Activated naive CD8-positive, alpha-beta T cell treated with anti-CD3 and anti-CD28 coated beads, Interleukin-2, amount 10 ng/mL, durations not matched to agents 7 days and 5 days (primary cell): ENCODE measurements at regions not wholly inside any gene's neighbourhood (a gene's known extent, or its start where the extent isn't known, plus 50 kb on each side); places are given as distances from the start of the nearest gene placed in this dataset.
A peak's percentile ranks its signal among the peaks of the same experiment; 100 is the strongest.

ENCODE experiments used
- ATAC-seq: fragments of 150-1000 bp; cut with Tn5 transposase; one replicate; pipeline ENCODE4 v1.10.0; 2021; ENCODE audit warnings: low read depth, moderate library complexity
- POLR2A ChIA-PET: fragments of 350-600 bp; sonication (Branson Sonifier 250); formaldehyde crosslinking; loops from one replicate; lab custom pipeline; 2021; ENCODE audit warnings: antibody characterized with exemption; lab: Charles Lee
- DNase-seq: peaks from one replicate; pipeline ENCODE4 v3.0.0; 2021
- H3K27ac Mint-ChIP-seq: one replicate; pipeline ENCODE4 v1.8.0; 2022; ENCODE audit warnings: mild to moderate bottlenecking, mixed read lengths
- H3K27me3 Mint-ChIP-seq: one replicate; pipeline ENCODE4 v1.8.0; 2022; ENCODE audit warnings: mild to moderate bottlenecking, moderate library complexity, mixed read lengths
- H3K36me3 Mint-ChIP-seq: one replicate; pipeline ENCODE4 v1.8.0; 2021; ENCODE audit warnings: mild to moderate bottlenecking, mixed read lengths
- H3K4me1 Mint-ChIP-seq: one replicate; pipeline ENCODE4 v1.8.0; 2021; ENCODE audit warnings: mixed read lengths
- H3K4me3 Mint-ChIP-seq: one replicate; pipeline ENCODE4 v1.8.0; 2022; ENCODE audit warnings: mild to moderate bottlenecking, moderate library complexity, mixed read lengths
- H3K9me3 Mint-ChIP-seq: one replicate; pipeline ENCODE4 v1.8.0; 2021; ENCODE audit warnings: mixed read lengths

GRCh38 chr3:72139316-72139715, 354.4 kb upstream of the PROK2 start:
- no peak overlapping the region for H3K27ac Mint-ChIP-seq
- no peak for DNase-seq
- no peaks in the 10 kb centered on the region for H3K27me3 Mint-ChIP-seq
- ATAC-seq: no peak
- no peaks in the 10 kb centered on the region for H3K36me3 Mint-ChIP-seq
- no peaks in the 10 kb centered on the region for H3K9me3 Mint-ChIP-seq
- H3K4me3 Mint-ChIP-seq: no peak overlapping the region
- H3K4me1 Mint-ChIP-seq: peaks cover 15% of the 10 kb centered on the region
- POLR2A ChIA-PET: no interaction called here

- peaks cover 1% of the 10 kb centered on the region for H3K36me3 Mint-ChIP-seq
- POLR2A ChIA-PET: interaction anchor here (0.6 kb wide), 1 partner anchor 125 kb away, joined by 3 read pairs; no protein-coding TSS in a partner anchor
- no peak overlapping the region for H3K27ac Mint-ChIP-seq
- H3K9me3 Mint-ChIP-seq: peaks cover 2% of the 10 kb centered on the region
- H3K27me3 Mint-ChIP-seq: no peaks in the 10 kb centered on the region
- DNase-seq (no peak), ATAC-seq (peak; percentile 69)
- H3K4me1 Mint-ChIP-seq: peaks cover 15% of the 10 kb centered on the region
- H3K4me3 Mint-ChIP-seq: no peak overlapping the region
These were observed 353.2 kb upstream of the PROK2 start for GRCh38 chr3:72137865-72138861.

- Mint-ChIP-seq H3K36me3 (peaks cover 1% of the 10 kb centered on the region), H3K9me3 (peaks cover 5% of the 10 kb centered on the region), H3K27ac (no peak overlapping the region), H3K4me1 (peaks cover 11% of the 10 kb centered on the region), H3K27me3 (no peaks in the 10 kb centered on the region), H3K4me3 (no peak overlapping the region)
- POLR2A ChIA-PET: no interaction called here
- ATAC-seq (no peak), DNase-seq (no peak)
These were observed 350.7 kb upstream of the PROK2 start for GRCh38 chr3:72135636-72136035.

GRCh38 chr3:72134989-72135451, 350.1 kb upstream of the PROK2 start:
- Mint-ChIP-seq H3K4me3 (peak overlapping the region; percentile 54), H3K36me3 (peaks cover 1% of the 10 kb centered on the region), H3K9me3 (peaks cover 5% of the 10 kb centered on the region), H3K27ac (peak overlapping the region; percentile 52), H3K4me1 (peaks cover 11% of the 10 kb centered on the region), H3K27me3 (no peaks in the 10 kb centered on the region)
- ATAC-seq: peak; percentile 56
- DNase-seq: no peak
- POLR2A ChIA-PET: no interaction called here

- Mint-ChIP-seq H3K4me1 (peaks cover 8% of the 10 kb centered on the region), H3K27me3 (no peaks in the 10 kb centered on the region), H3K4me3 (no peak overlapping the region), H3K27ac (no peak overlapping the region), H3K36me3 (peaks cover 1% of the 10 kb centered on the region), H3K9me3 (peaks cover 6% of the 10 kb centered on the region)
- DNase-seq (no peak), ATAC-seq (no peak)
- POLR2A ChIA-PET: no interaction called here
These were observed 348.5 kb upstream of the PROK2 start for GRCh38 chr3:72133329-72134011.

GRCh38 chr3:72131899-72132298, 347.0 kb upstream of the PROK2 start:
- Mint-ChIP-seq H3K9me3 (peaks cover 6% of the 10 kb centered on the region), H3K36me3 (peaks cover 1% of the 10 kb centered on the region), H3K27me3 (no peaks in the 10 kb centered on the region), H3K4me3 (no peak overlapping the region), H3K4me1 (peaks cover 8% of the 10 kb centered on the region), H3K27ac (no peak overlapping the region)
- POLR2A ChIA-PET: no interaction called here
- ATAC-seq: no peak
- DNase-seq: no peak

GRCh38 chr3:72130565-72130964, 345.6 kb upstream of the PROK2 start:
- DNase-seq (no peak), ATAC-seq (no peak)
- POLR2A ChIA-PET: no interaction called here
- Mint-ChIP-seq H3K36me3 (peaks cover 1% of the 10 kb centered on the region), H3K27me3 (no peaks in the 10 kb centered on the region), H3K27ac (no peak overlapping the region), H3K4me3 (no peak overlapping the region), H3K4me1 (peaks cover 8% of the 10 kb centered on the region), H3K9me3 (peaks cover 6% of the 10 kb centered on the region)

GRCh38 chr3:72129501-72130094, 344.6 kb upstream of the PROK2 start:
- Mint-ChIP-seq H3K27me3 (no peaks in the 10 kb centered on the region), H3K4me1 (peaks cover 2% of the 10 kb centered on the region)
- no peak for DNase-seq

GRCh38 chr3:72128921-72129320, 344.0 kb upstream of the PROK2 start:
- Mint-ChIP-seq H3K4me1 (no peaks in the 10 kb centered on the region), H3K27me3 (no peaks in the 10 kb centered on the region), H3K27ac (no peak overlapping the region), H3K4me3 (no peak overlapping the region), H3K36me3 (peaks cover 1% of the 10 kb centered on the region), H3K9me3 (peaks cover 6% of the 10 kb centered on the region)
- ATAC-seq (no peak), DNase-seq (no peak)
- POLR2A ChIA-PET: no interaction called here

More at GRCh38 chr3:72129501-72130094, 344.6 kb upstream of the PROK2 start:
- ATAC-seq: no peak
- Mint-ChIP-seq H3K27ac (no peak overlapping the region), H3K9me3 (peaks cover 6% of the 10 kb centered on the region), H3K36me3 (peaks cover 1% of the 10 kb centered on the region), H3K4me3 (no peak overlapping the region)
- POLR2A ChIA-PET: no interaction called here

GRCh38 chr3:72127844-72128243, 342.9 kb upstream of the PROK2 start:
- Mint-ChIP-seq H3K27ac (no peak overlapping the region), H3K27me3 (no peaks in the 10 kb centered on the region), H3K4me3 (no peak overlapping the region), H3K4me1 (no peaks in the 10 kb centered on the region), H3K36me3 (no peaks in the 10 kb centered on the region), H3K9me3 (peaks cover 5% of the 10 kb centered on the region)
- ATAC-seq (no peak), DNase-seq (no peak)
- POLR2A ChIA-PET: no interaction called here

GRCh38 chr3:72127224-72127612, 342.3 kb upstream of the PROK2 start:
- no peak for ATAC-seq
- DNase-seq: no peak
- no peaks in the 10 kb centered on the region for H3K36me3 Mint-ChIP-seq
- no peaks in the 10 kb centered on the region for H3K27me3 Mint-ChIP-seq
- POLR2A ChIA-PET: no interaction called here
- H3K4me1 Mint-ChIP-seq: no peaks in the 10 kb centered on the region
- H3K9me3 Mint-ChIP-seq: peaks cover 5% of the 10 kb centered on the region
- no peak overlapping the region for H3K27ac Mint-ChIP-seq
- H3K4me3 Mint-ChIP-seq: no peak overlapping the region

- ATAC-seq: no peak
- no peaks in the 10 kb centered on the region for H3K36me3 Mint-ChIP-seq
- H3K9me3 Mint-ChIP-seq: peaks cover 5% of the 10 kb centered on the region
- POLR2A ChIA-PET: no interaction called here
- H3K27ac Mint-ChIP-seq: no peak overlapping the region
- H3K27me3 Mint-ChIP-seq: no peaks in the 10 kb centered on the region
- H3K4me1 Mint-ChIP-seq: no peaks in the 10 kb centered on the region
- no peak overlapping the region for H3K4me3 Mint-ChIP-seq
- DNase-seq: no peak
These were observed 341.7 kb upstream of the PROK2 start for GRCh38 chr3:72126441-72127223.
